Panc1 (cell line): ENCODE measurements at regions not wholly inside any gene's neighbourhood (a gene's known extent, or its start where the extent isn't known, plus 50 kb on each side); places are given as distances from the start of the nearest gene placed in this dataset.

Source experiments
- ATAC-seq: fragments of 200-7000 bp; cut with Tn5 transposase; 2 replicates; pipeline ENCODE4 v1.9.1; 2020; ENCODE audit warnings: mild to moderate bottlenecking, moderate library complexity
- BruUV-seq: library from RNA; stranded (reverse); fragments of 400-500 nt; replicated peaks from 2 replicates; lab custom pipeline; 2021; lab: Mats Ljungman, UMichigan
- CTCF ChIA-PET: fragments of 300-600 bp; sonication (Branson Sonifier 250); formaldehyde crosslinking; loops from one replicate; lab custom pipeline; 2022; ENCODE audit warnings: antibody characterized with exemption; lab: Charles Lee
- POLR2A ChIA-PET: fragments of 300-600 bp; sonication (Branson Sonifier 250); formaldehyde crosslinking; loops from one replicate; lab custom pipeline; 2022; ENCODE audit warnings: antibody characterized with exemption; lab: Charles Lee
- DNase-seq: peaks from one replicate; pipeline ENCODE4 v3.0.0-alpha.2; 2010; ENCODE audit warnings: low read depth, low spot score
- H3K27ac ChIP-seq: 2 replicates; pipeline ENCODE4 v1.5.1; 2011; ENCODE audit warnings: mild to moderate bottlenecking, low read length, inconsistent platforms
- H3K27me3 ChIP-seq: fragments of 200-500 bp; sonication (Bioruptor generic); 2 replicates; pipeline ENCODE4 v1.6.0; 2014; ENCODE audit warnings: low read length, inconsistent platforms; ENCODE audit not compliant: control insufficient read depth, insufficient read depth
- H3K36me3 ChIP-seq: fragments of 200-500 bp; sonication (Bioruptor generic); 2 replicates; pipeline ENCODE4 v1.5.1; 2014; ENCODE audit warnings: inconsistent platforms, mild to moderate bottlenecking, low read length, moderate library complexity; ENCODE audit not compliant: control insufficient read depth, insufficient read depth
- H3K4me1 ChIP-seq: 2 replicates; pipeline ENCODE4 v1.5.1; 2011; ENCODE audit warnings: inconsistent platforms, mild to moderate bottlenecking, low read length, moderate library complexity; ENCODE audit not compliant: control insufficient read depth, insufficient read depth
- H3K4me3 ChIP-seq, 2 experiments: 2 replicates each; pipeline ENCODE4 v1.5.1; 2011 to 2012; ENCODE audit warnings: low read depth in 2 of 2, low read length in 2 of 2, mild to moderate bottlenecking in 2 of 2, inconsistent platforms in 1 of 2, moderate library complexity in 1 of 2
- H3K9me3 ChIP-seq: fragments of 200-500 bp; sonication (Bioruptor generic); 2 replicates; pipeline ENCODE4 v1.5.1; 2014; ENCODE audit warnings: low read depth, mild to moderate bottlenecking, inconsistent platforms, low read length, moderate library complexity; ENCODE audit not compliant: control insufficient read depth, insufficient read depth
- POLR2AphosphoS5 ChIP-seq: IDR thresholded peaks from 2 replicates; pipeline ENCODE4 v1.6.1; 2012; ENCODE audit warnings: mild to moderate bottlenecking, low read depth, low read length, moderate library complexity
- SIN3A ChIP-seq: IDR thresholded peaks from 2 replicates; pipeline ENCODE4 v1.6.1; 2012; ENCODE audit warnings: low read depth, mild to moderate bottlenecking, low read length, moderate library complexity, borderline replicate concordance; ENCODE audit not compliant: insufficient read depth
- TCF7L2 ChIP-seq: IDR thresholded peaks from 2 replicates; pipeline ENCODE4 v1.6.1; 2011; ENCODE audit warnings: mild to moderate bottlenecking, low read depth, low read length, inconsistent platforms
- in situ Hi-C: cut with HindIII; loops from 2 replicates; pipeline ENCODE4 v1.10.0; 2016; ENCODE audit warnings: low sequenced_read_pairs, low pct_unique_long_range_greater_than_20kb
- intact Hi-C: fragments of 100-400 bp; cut with micrococcal nuclease; formaldehyde crosslinking; loops from one replicate; pipeline ENCODE4 v1.10.0; 2022; ENCODE audit not compliant: unreplicated experiment
- TF ChIP-seq, protein P1 (sequence below): fragments of 450-650 bp; IDR thresholded peaks from 2 replicates; pipeline ENCODE4 v1.5.1; 2017; ENCODE audit warnings: mild to moderate bottlenecking
- TF ChIP-seq, protein P2 (sequence below), 2 experiments: IDR thresholded peaks; 2 replicates each; pipeline ENCODE4 v1.6.1; 2011 to 2012; ENCODE audit warnings: low read depth in 2 of 2, control low read depth in 1 of 2, low read length in 1 of 2, mild to moderate bottlenecking in 1 of 2, moderate library complexity in 1 of 2; ENCODE audit not compliant: insufficient read depth in 1 of 2

DNA sequence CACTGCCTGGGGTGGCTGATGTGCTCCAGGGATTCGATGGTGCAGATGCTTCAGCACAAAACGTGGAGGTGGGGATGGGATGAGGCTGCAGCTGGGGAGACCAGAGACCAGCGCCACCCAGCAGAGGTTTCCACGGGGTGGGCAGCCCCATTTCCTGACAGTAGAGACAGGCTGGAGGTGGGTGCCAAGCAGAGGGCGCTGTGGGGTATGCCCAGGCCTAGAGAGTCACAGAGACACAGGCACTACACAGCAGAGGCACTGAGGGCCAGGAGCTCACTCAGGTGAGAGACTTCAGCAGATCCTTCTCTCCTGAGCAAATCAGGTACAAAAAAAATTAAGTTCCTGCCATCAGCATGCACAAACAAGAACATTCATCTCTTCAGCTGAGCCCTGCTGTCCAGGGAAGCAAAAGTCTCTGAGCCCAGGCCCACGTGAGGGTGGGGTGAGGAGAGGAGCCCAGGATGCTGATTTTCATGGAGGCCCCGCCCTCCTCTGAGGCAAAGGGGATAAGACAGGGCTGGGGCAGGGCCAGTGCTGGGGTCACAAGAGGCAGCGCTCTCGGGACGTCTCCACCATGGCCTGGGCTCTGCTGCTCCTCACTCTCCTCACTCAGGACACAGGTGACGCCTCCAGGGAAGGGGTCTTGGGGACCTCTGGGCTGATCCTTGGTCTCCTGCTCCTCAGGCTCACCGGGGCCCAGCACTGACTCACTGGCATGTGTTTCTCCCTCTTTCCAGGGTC is 53.1 kb downstream of the GGTLC2 start:
- no peak overlapping the region for H3K4me3 ChIP-seq
- TF ChIP-seq, protein P1, sequence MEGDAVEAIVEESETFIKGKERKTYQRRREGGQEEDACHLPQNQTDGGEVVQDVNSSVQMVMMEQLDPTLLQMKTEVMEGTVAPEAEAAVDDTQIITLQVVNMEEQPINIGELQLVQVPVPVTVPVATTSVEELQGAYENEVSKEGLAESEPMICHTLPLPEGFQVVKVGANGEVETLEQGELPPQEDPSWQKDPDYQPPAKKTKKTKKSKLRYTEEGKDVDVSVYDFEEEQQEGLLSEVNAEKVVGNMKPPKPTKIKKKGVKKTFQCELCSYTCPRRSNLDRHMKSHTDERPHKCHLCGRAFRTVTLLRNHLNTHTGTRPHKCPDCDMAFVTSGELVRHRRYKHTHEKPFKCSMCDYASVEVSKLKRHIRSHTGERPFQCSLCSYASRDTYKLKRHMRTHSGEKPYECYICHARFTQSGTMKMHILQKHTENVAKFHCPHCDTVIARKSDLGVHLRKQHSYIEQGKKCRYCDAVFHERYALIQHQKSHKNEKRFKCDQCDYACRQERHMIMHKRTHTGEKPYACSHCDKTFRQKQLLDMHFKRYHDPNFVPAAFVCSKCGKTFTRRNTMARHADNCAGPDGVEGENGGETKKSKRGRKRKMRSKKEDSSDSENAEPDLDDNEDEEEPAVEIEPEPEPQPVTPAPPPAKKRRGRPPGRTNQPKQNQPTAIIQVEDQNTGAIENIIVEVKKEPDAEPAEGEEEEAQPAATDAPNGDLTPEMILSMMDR: no peak
- TF ChIP-seq POLR2AphosphoS5: no peak
- TF ChIP-seq, protein P2, sequence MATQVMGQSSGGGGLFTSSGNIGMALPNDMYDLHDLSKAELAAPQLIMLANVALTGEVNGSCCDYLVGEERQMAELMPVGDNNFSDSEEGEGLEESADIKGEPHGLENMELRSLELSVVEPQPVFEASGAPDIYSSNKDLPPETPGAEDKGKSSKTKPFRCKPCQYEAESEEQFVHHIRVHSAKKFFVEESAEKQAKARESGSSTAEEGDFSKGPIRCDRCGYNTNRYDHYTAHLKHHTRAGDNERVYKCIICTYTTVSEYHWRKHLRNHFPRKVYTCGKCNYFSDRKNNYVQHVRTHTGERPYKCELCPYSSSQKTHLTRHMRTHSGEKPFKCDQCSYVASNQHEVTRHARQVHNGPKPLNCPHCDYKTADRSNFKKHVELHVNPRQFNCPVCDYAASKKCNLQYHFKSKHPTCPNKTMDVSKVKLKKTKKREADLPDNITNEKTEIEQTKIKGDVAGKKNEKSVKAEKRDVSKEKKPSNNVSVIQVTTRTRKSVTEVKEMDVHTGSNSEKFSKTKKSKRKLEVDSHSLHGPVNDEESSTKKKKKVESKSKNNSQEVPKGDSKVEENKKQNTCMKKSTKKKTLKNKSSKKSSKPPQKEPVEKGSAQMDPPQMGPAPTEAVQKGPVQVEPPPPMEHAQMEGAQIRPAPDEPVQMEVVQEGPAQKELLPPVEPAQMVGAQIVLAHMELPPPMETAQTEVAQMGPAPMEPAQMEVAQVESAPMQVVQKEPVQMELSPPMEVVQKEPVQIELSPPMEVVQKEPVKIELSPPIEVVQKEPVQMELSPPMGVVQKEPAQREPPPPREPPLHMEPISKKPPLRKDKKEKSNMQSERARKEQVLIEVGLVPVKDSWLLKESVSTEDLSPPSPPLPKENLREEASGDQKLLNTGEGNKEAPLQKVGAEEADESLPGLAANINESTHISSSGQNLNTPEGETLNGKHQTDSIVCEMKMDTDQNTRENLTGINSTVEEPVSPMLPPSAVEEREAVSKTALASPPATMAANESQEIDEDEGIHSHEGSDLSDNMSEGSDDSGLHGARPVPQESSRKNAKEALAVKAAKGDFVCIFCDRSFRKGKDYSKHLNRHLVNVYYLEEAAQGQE (IDR thresholded peaks at IDR 0.05; ENCODE audit: insufficient read depth in 1 of 2, low read depth in 2 of 2, low read length in 1 of 2): no peak
- TF ChIP-seq TCF7L2: no peak
- no peak for TF ChIP-seq SIN3A
- no peaks in the 10 kb centered on the region for H3K36me3 ChIP-seq
- H3K27me3 ChIP-seq: no peaks in the 10 kb centered on the region
- H3K9me3 ChIP-seq: no peaks in the 10 kb centered on the region
- no peak for DNase-seq
- no peaks in the 10 kb centered on the region for H3K4me1 ChIP-seq
- no peak overlapping the region for H3K27ac ChIP-seq
- in situ Hi-C loops (no loop called here), intact Hi-C loops (no loop called here)
- BruUV-seq: no TSS peak
- ChIA-PET CTCF (no interaction called here), POLR2A (no interaction called here)
- no peak for ATAC-seq

DNA sequence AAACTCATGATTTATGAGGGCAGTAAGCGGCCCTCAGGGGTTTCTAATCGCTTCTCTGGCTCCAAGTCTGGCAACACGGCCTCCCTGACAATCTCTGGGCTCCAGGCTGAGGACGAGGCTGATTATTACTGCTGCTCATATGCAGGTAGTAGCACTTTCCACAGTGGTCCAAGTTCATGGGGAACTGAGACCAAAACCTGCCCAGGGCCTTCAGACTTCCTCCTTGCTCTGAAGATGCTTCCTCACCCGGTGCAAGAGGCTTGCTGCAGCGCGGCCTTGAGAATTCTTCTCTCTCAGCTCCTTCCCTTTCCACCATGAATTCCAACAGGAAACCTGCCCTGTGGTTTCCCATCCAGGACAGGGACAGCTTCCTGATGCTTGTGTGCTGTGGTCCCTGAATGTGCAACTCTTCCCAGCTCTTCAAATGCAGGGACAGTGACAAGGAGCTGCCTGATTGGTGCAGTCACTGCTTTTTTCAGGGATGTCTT is 53.9 kb downstream of the GGTLC2 start:
- H3K9me3 ChIP-seq: no peaks in the 10 kb centered on the region
- no peak for ATAC-seq
- no TSS peak for BruUV-seq
- intact Hi-C loops: no loop called here
- H3K27me3 ChIP-seq: no peaks in the 10 kb centered on the region
- H3K36me3 ChIP-seq: no peaks in the 10 kb centered on the region
- DNase-seq: no peak
- POLR2A ChIA-PET: no interaction called here
- TF ChIP-seq TCF7L2: no peak
- CTCF ChIA-PET: no interaction called here
- H3K4me1 ChIP-seq: no peaks in the 10 kb centered on the region
- H3K27ac ChIP-seq: no peak overlapping the region
- in situ Hi-C loops: no loop called here
- H3K4me3 ChIP-seq: no peak overlapping the region

DNA sequence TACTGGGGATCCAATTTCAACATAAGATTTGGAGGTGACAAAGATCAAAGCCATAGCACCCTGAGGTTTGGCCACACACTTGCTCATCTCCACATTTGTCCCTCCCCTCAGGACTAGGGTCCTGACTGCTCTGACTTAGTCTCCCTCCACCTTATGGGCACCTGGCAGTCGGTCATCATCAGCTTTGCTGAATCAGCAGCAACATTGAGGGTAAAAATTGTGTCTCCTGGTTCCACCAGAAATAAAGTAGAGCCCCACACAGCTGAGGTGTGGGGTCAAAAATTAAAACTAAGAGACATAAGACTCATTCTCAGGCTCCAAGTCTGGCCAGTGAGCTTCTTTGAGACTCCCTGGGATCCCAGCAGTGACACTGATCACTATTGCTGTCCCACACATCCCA is 56.2 kb downstream of the GGTLC2 start:
- DNase-seq (no peak), ATAC-seq (no peak)
- BruUV-seq: no TSS peak
- no peak overlapping the region for H3K27ac ChIP-seq
- CTCF ChIA-PET: interaction anchor here (0.6 kb wide), 1 partner anchor 9 kb away, joined by 3 read pairs; no protein-coding TSS in a partner anchor
- in situ Hi-C loops (no loop called here), intact Hi-C loops (no loop called here)
- POLR2A ChIA-PET: no interaction called here
- TF ChIP-seq, protein P2 (IDR thresholded peaks at IDR 0.05; ENCODE audit: insufficient read depth in 1 of 2, low read depth in 2 of 2, low read length in 1 of 2): no peak
- TF ChIP-seq SIN3A (no peak), TCF7L2 (no peak), POLR2AphosphoS5 (no peak)
- TF ChIP-seq, protein P1: no peak
- no peaks in the 10 kb centered on the region for H3K9me3 ChIP-seq
- no peak overlapping the region for H3K4me3 ChIP-seq
- no peaks in the 10 kb centered on the region for H3K36me3 ChIP-seq
- H3K27me3 ChIP-seq: no peaks in the 10 kb centered on the region
- no peaks in the 10 kb centered on the region for H3K4me1 ChIP-seq
